Daoy (cell line): ENCODE measurements at regions not wholly inside any gene's neighbourhood (a gene's known extent, or its start where the extent isn't known, plus 50 kb on each side); places are given as distances from the start of the nearest gene placed in this dataset.
"Not testable (repeated sequence)": the region's sequence is repeated elsewhere in the genome, so short reads cannot be mapped to it uniquely, and the experiment has no call there.

Experiments used
- DNase-seq: peaks from one replicate; pipeline ENCODE4 v3.0.0-alpha.2; 2015; ENCODE audit warnings: low read depth

DNA sequence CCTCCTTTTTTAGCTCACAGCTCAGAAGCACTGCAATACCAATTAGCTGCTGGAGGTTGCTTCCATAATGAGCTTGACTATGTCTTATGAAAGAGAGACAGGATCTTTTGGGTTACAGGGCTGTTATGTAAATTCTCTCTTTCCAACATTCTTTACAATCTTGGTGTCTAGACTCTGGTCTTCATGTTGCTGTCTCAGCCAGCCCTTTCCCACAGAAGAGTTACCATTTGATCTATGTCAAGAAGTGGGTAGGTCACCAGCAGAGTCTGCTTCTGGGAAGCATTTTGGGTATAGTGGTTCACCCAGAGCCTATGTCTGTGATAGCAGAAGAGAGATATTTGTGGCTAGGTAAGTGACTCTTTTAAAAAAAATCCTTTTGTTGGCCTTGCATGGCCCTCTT, 234.5 kb downstream of the SATB1 start:
- DNase-seq, result no peak

DNA sequence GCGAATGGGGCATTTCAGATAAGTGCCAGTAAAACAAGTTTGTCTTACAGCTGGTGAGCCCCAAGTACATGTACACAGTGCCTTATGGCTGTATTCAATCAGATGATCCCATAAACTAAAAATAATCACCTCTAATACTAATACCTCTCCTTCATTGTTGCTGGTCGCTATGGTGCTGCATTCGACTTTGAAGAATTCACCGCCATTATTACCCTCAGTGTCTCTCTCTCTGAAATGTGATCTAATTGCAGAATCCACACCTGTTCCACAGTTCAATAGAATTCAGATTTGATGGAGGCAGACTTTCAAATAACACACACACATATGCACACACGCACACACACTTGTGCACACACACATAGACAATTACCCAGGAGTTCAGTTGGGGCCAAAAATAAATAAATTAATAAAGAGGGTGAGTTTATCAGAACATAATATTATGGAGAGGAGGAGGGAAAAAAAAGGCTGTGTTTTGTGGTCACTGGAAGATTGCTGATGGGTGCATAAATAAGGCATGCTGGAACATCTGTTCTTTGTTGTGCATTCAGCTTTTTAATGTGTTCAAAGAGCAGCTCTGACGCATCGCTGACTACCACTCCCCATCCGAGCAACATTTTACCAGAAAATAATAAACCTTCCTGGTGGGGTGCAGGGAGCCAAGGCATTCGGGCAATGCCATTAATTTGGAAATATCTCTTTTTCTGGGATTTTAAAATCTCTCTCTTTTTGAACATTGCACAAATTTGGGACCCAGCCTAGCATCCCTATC, 235.7 kb downstream of the SATB1 start:
- DNase-seq, result peak; percentile 9

DNA sequence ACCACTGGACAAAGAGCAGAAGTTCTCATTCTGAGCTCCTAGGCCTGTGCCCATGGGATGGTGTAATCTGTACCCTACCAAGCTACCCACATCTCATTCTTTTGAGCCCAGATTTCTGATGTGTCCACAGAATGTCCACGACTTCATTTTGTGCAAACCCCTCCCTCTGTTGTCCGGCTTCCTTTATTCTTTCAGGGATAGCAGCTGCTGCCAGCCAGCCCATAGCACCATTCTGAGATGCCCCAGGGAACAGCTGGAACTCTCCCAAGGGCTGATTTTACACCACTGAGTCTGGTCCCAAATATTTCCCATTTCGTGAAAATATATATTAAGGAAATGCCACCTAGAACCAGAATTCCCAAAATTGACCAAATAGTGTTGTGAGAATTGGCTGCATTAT, 236.6 kb downstream of the SATB1 start:
- no peak for DNase-seq

DNA sequence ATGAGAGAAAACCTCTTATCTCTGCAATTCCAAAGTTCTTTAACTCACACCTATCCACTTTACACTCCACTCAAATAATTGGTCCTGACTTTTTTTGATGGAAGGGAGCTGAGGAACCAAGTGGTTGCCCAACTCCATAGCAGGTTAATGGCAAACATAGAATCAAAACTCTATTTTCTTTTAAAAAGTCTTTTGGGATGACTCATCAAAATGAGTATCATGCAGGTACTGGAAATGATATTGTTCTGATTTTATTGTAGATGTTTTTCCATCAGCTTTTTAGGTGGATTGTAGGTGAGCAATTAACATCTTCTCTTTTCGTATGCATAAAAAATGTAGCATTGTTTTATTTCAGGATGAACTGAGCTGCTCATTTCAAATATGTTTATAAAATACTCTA, 239.5 kb downstream of the SATB1 start:
- no peak for DNase-seq

DNA sequence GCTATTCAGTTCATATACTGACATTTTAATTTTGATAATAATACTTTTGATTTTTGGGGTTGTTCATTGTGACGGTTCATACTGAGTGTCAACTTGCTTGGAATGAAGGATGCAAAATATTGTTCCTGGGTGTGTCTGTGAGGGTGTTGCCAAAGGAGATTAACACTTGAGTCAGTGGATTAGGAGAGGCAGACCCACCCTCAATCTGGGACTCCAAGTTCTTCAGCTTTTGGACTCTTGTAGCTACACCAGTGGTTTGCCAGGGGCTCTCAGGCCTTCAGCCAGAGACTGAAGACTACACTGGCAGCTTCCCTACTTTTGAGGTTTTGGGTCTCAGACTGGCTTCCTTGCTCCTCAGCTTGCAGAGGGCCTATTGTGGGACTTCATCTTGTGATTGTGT, 242.2 kb downstream of the SATB1 start:
- not testable (repeated sequence) for DNase-seq

DNA sequence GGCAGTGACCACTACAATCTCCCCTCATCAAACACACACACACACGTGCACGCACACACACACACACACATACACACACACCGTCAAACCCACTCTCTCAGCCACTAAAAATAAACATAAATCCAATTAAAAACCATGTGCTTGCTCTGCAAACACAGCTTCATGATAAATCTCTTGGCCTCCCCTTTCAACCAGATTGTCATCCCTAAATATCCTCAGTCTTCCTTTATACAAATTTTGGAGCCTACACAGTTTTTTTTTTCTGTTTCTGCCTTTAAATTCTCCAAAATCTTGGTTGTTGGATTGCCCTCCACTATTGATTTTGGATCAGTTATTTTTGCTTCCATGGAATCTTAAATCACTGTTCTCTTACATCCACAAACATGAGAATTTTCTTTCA, 245.6 kb downstream of the SATB1 start:
- no peak for DNase-seq

DNA sequence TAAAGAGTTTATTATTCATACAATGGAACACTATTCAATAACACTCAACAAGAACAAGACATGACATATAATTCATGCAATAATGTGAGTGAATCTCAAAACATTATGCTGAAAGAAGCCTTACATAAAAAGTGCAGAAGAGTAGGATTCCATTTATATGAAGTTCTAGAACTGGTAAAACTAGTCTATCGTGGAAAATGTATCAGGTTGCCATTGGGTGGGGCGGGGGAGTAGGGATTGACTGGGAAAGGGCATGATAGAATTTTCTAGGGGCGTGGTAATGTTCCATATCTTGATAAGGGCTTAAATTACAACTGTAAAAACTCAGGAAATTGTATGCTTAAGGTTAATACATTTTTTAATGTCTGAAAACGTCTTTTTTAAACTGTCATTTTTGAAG, 247.9 kb downstream of the SATB1 start:
- DNase-seq, result no peak

DNA sequence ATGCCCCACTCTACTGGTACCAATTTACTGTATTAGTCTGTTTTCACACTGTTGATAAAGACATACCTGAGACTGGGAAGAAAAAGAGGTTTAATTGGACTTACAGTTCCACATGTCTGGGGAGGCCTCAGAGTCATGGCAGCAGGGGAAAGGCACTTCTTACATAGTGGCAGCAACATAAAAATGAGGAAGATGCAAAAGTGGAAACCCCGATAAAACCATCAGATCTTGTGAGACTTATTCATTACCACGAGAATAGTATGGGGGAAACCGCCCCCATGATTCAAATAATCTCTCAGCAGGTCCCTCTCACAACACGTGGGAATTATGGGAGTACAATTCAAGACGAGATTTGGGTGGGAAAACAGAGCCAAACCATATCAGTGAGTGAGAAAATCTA, 251.2 kb downstream of the SATB1 start:
- not testable (repeated sequence) for DNase-seq

DNA sequence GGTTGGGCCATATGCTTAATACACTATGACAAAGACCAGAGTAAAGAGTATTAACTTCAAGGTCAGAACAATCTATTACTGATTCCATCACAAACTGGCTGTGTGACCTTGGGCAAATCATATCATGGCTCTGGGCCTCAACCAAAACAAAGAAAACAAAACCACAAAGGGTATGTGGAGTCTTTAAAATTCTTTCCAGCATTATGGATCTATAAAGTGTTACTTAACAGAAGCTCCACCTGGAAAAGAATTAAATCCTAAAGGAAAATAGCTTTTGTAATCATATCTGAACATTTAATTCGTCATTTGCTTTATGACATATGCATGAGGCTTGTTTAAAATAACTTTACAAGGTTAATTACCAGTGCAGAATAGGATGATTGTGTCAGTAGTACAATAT, 265.5 kb downstream of the SATB1 start:
- DNase-seq, result no peak

DNA sequence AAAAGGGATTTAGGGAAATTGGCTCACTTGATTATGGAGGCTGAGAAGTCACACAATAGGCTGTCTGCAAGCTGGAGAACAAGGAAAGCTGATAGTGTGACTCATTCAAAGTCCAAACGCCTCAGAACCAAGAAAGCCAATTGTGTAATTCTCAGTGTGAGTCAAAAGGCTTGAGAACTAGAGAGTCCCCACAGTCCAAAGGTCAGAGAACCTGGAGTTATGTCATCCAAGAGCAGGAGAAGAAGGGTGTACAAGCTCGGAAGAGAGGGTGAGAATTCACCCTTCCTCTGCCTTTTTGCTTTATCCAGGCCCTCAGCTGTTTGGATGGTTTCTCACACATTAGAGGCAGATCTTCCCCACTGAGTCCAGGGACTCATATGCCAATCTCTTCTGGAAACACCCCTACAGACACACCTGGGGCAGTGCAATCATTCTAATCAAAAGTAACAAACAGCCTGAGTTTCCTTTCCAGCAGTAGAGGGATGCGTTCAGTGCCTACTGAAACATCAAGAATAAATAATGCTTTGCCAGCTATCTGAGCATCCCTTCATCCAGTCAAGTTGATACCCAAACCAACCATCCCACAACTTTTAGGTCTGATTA, 271.5 kb downstream of the SATB1 start:
- DNase-seq, result peak; percentile 46

DNA sequence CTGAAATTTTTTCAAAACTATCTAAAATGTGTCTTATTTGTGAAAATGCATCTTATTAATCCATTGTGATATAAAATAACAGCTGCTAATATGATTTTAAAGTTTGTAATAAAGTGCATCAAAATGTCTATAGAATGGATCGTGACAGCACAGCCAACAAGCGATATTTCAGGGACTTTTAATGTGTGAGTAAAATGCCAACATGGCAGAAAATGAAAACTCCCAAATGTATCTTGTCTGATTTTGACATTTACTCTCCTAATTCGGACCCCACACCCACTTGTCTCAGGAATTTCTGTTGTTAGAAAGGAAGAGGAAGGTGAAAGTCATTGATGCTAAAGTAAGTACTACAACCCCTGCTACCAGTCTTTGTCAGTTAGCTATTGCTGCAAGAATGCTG, 273.9 kb downstream of the SATB1 start:
- no peak for DNase-seq

DNA sequence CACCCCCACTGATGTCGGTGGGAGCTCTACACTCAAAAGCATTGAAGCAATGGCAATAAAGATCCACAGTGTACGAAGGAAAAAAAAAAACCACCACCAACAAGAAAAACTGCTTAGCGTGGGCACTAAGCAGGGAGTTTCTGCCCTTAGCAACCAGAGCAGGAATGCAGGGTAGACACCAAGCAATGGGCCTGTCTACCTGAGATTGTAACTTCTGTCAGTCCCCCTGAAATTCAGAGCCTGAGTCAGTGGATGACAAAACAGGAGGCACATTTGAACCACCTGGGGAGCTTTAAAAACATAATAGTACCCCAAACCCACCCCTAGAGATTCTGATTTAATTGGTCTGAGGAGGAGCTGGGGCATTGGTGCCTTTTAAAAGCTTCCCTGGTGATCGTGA, 275.2 kb downstream of the SATB1 start:
- DNase-seq, result no peak

DNA sequence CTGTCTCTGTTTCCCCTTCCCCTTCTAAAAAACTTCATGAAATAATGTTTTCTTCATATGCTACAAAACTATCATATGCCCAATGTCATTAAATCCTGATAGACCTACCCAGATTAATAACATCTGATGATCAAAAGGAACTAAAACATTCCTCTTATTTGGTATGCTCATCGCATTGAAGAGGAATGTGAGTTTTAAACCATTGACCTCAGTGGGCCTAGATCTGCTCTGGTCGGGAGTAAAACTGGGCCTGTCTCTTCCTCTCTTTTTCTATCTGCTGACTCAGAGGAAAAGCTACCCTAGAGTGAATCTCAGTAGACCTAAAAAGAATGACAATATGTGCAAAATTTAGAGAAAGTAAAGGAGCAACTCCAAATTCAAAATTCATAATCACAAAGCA, 275.8 kb downstream of the SATB1 start:
- DNase-seq, result no peak

DNA sequence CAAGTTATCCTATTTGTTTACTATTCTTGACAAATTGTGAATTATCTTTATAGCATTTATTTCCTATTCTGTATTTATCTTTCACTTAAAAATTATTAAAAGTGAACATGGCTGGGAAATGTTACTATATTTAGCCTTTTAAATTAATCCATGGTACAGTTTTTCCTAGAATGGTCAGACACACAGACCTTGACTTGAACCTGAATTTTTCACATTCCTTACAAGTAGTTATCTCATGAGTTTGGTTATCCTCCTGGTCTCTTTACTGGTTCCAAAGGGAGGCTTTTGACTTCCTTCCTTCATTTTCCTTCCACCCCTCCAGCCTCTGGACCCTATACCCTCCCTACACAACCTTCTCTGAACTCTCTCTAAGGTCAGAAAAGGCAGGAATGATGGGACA, 280.6 kb downstream of the SATB1 start:
- no peak for DNase-seq

DNA sequence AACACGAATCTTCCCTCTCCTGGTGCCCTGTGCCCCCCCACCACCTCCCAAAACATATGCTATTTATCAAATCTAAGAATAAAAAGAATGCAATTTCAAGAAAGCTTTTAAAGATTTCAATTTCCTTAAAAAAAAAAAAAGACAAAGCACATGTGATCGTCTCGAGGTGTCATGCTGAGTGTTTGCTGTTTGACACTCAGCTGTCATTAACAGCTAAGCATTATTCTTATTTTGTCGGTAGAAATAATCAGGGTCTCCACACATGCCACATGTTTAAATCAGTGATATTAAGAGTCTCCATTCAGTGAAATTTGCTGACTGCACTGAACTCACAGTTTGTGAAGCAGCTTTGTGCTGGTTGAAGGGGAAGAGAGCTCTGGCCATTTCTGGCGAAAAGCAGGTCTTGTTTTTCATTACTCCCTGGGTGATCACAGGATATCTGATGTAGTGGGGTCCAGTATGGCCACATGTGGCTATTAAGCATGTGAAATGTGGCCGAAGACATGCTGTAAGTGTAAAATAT, 281.8 kb downstream of the SATB1 start:
- DNase-seq, result no peak

DNA sequence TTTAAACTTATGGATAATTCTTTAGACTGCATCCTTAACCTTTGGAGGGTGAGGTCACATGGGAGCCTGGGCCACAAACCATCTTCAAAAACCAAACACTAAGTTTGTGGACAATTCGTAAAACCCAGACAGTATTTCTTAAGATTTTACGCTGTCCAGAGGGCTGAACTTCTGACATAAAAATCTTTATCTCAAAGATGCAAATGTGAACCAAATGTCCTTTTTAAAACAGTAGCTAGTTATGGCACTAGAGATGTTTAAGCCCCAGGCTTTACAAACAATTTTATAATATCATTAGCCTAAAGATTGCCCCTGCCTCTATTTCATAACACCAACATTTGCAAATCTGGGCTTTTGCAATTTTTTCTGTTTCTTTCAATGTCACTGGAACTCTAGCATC, 287.2 kb downstream of the SATB1 start:
- DNase-seq, result no peak

DNA sequence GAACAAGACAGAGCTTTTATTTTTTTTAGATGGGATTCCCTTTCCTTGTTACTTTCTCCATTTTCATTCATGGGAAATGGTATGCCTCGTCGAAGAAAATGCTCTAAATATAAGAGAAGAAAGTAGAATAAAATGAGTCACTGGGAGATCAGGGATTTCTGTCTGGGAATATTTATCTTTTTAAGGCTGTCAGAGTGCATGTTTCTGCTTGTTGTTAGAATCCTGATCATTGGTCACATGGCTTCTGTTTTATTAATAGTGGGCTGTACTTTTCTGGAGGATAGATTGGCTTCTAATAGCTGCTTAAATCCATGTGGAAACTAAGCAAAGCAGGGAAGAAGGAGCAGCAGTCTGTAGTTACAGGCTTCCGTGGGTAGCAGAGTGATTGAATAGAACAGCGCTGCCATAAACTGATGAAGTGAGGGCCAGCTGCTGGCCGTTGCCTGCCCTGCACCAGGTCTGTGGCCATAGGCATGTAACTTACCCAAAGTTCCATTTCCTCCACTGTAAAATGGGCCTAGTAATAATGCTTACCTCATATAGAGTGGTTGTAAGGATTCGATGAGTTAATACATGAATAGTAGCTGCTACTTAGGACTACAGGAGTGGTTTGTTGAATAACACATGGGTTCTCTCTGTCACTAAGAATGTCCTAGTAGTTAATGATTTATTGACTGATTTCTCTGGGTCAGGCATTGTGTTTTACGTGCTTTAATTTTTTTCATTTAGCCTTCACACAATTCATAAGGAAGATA, 289.9 kb downstream of the SATB1 start:
- DNase-seq, result no peak

DNA sequence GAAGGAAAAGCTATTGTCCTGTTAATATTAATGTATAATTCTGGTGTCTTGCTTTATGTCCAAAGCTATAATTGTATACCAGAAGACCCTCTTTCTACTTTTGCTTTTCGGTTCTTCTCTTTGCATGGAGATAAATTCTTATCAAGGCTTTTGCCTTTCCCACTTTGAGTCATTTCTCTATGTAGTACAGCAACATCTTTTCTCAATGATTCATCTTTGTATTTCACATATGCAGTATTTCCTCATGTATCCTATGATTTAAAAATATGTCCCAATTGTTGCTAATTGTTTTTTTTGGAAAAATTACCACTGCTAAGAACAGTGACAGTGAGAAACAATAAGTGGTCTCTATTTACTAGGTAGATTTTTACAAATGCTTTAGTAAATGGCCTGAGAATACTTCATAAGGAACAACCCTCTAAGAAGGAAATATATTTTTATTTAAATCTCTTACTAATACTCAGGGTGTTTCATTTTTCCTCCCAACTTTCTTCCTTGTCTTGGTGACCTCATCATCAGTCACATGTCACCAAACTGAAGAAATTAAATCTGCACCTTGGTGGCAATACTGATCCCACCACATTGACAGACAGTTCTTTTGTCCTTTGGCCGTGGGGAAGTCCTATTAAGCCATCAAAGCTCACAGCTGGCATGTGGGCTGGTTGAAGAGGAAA, 290.6 kb downstream of the SATB1 start:
- peak; percentile 6 for DNase-seq

DNA sequence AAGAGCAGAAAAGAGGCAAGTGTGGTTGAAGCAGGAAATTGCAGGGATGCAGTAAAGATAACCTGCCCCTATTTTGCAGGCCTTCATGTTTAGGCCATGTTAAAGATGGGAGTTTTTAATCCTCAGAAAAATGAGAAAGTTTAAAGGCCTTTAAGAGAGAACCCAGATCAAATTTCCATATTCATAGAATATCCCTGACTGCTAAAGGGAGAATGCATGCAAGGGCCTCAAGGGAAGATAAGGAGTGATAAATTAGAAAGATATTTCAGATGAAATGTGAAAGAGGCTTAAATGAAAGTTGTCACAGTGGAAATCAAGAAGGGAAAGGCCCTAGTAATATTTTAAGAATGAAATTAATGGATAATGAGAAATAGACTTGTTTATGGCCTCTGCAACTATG, 292.1 kb downstream of the SATB1 start:
- no peak for DNase-seq

DNA sequence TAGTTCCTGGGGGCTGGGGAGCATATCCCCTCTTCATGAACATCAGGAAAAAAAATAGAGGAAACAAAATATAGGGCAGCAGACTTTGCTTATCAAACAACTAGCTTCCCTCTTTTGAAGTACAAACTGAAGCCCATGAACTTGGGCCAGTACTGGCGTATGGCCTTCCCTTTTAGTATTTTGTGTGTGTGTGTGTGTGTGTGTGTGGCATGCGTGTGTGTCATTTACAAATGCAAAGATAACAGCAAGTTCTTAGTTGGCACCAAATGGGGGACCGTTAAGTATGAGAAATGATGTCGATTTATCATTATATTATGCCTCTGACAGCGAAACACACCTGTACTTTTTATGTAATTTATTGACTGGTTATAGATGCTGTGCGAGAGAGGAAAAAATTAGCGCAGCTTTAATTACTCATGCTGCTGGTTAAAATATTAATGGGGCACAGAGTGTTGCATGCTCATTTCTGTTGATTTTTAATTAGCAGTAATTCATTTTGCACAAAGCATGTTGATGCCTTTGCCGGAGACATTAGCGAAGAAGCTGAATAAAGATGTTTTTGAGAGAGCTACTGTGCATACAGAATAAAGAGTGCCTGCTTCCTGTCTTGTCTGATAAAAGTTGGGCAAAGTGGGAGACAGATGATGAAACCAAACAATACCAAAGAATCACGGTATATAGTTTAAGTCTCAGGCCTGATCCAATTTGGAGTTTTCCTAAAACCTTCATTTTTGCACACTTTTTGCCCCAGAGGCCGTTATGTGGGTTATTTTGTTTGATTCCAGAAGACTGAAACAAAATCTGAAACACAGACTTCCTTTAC, 297.1 kb downstream of the SATB1 start:
- DNase-seq, result no peak

DNA sequence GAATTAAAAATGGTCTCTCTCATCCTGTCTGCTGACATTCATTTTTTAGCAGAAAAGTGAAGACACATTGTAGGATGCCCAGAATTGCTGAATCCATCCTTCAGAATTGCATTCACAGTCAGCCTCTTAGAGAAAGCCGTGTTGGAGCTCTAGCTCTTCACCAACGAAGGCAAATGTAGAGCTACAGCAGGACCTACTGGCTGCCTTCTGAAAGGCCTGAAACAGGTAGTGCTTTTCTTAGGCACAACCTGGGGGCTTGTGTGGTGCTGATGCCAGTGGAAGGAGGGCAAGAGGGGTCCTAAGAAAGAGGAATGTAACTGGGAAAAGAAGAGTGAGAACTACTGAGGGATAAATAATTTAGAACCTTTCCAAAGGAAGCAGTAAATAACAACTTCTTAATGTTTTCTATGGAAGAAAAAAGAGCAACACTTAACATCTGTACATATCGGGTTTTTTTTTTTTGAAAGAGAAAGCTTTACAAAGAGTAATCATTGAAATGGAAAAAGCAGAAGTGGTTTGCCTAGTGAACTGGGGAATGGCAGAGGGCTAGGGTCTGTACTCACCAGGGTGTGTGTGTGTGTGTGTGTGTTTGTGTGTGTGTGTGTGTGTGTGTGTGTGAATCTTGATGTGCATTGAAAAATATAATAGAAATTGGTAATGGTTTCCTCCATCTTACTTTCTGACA, 297.8 kb downstream of the SATB1 start:
- DNase-seq, result no peak
